ENCODE measurements at regions not wholly inside any gene's neighbourhood (a gene's known extent, or its start where the extent isn't known, plus 50 kb on each side); places are given as distances from the start of the nearest gene placed in this dataset.

DNA sequence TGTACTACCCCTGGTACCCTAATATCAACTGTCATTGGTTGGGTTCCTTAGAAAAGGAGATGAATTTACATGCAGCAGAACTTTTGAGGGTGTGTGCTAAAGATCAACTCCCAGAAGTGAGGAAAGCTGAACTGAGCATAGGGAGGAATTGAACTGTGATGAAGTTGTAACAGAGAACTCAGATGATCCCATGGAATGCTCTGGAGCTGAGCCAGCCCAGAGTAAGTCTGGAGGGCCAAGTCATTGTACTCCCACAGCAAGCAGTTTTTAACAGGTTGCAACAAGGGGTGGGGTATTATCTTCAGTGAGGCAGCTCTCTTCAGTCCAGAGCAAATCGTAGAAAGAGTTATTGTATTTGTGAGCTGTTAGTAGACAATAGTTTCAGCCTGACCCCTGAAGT, 572.3 kb downstream of the PYDC2 start:
- TF ChIP-seq, protein P1, sequence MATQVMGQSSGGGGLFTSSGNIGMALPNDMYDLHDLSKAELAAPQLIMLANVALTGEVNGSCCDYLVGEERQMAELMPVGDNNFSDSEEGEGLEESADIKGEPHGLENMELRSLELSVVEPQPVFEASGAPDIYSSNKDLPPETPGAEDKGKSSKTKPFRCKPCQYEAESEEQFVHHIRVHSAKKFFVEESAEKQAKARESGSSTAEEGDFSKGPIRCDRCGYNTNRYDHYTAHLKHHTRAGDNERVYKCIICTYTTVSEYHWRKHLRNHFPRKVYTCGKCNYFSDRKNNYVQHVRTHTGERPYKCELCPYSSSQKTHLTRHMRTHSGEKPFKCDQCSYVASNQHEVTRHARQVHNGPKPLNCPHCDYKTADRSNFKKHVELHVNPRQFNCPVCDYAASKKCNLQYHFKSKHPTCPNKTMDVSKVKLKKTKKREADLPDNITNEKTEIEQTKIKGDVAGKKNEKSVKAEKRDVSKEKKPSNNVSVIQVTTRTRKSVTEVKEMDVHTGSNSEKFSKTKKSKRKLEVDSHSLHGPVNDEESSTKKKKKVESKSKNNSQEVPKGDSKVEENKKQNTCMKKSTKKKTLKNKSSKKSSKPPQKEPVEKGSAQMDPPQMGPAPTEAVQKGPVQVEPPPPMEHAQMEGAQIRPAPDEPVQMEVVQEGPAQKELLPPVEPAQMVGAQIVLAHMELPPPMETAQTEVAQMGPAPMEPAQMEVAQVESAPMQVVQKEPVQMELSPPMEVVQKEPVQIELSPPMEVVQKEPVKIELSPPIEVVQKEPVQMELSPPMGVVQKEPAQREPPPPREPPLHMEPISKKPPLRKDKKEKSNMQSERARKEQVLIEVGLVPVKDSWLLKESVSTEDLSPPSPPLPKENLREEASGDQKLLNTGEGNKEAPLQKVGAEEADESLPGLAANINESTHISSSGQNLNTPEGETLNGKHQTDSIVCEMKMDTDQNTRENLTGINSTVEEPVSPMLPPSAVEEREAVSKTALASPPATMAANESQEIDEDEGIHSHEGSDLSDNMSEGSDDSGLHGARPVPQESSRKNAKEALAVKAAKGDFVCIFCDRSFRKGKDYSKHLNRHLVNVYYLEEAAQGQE (IDR thresholded peaks at IDR 0.05; ENCODE audit: insufficient replicate concordance, low read depth) = no peak
- TF ChIP-seq, protein P2, sequence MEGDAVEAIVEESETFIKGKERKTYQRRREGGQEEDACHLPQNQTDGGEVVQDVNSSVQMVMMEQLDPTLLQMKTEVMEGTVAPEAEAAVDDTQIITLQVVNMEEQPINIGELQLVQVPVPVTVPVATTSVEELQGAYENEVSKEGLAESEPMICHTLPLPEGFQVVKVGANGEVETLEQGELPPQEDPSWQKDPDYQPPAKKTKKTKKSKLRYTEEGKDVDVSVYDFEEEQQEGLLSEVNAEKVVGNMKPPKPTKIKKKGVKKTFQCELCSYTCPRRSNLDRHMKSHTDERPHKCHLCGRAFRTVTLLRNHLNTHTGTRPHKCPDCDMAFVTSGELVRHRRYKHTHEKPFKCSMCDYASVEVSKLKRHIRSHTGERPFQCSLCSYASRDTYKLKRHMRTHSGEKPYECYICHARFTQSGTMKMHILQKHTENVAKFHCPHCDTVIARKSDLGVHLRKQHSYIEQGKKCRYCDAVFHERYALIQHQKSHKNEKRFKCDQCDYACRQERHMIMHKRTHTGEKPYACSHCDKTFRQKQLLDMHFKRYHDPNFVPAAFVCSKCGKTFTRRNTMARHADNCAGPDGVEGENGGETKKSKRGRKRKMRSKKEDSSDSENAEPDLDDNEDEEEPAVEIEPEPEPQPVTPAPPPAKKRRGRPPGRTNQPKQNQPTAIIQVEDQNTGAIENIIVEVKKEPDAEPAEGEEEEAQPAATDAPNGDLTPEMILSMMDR (IDR thresholded peaks at IDR 0.05; ENCODE audit: insufficient read depth, low read length) = no peak
- TF ChIP-seq POLR2AphosphoS5 (IDR thresholded peaks at IDR 0.05; ENCODE audit: low read depth) (no peak), GABPA (IDR thresholded peaks at IDR 0.05; ENCODE audit: low read depth) (no peak)
